CD4-positive, alpha-beta T cell treated with Interleukin-17A for 1 hour (primary cell): ENCODE measurements at regions not wholly inside any gene's neighbourhood (a gene's known extent, or its start where the extent isn't known, plus 50 kb on each side); places are given as distances from the start of the nearest gene placed in this dataset.

ENCODE experiments used
- DNase-seq: peaks from one replicate; pipeline ENCODE4 v3.0.0-alpha.2; 2020

- no peak for DNase-seq
These were observed 254.6 kb downstream of the LY86 start for GRCh38 chr6:6843057-6843627.

DNA sequence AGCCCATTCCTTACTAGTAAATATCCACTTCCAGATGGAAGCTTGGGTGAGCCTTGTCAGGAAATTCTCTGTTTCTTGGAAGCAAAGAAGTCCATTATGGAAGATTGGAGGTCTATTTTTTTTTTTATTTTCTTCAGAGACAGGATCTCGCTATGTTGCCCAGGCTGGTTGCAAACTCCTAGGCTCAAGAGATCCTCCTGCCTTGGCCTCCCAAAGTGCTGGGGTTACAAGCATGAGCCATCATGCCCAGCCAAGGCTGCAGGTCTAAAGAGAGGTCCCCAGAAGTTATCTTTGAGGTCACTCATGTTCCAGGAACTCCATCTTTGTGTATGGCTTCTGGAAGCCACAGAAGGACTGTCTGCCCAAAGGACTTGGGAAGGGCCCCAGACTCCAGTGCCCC, 255.3 kb downstream of the LY86 start:
- no peak for DNase-seq

DNA sequence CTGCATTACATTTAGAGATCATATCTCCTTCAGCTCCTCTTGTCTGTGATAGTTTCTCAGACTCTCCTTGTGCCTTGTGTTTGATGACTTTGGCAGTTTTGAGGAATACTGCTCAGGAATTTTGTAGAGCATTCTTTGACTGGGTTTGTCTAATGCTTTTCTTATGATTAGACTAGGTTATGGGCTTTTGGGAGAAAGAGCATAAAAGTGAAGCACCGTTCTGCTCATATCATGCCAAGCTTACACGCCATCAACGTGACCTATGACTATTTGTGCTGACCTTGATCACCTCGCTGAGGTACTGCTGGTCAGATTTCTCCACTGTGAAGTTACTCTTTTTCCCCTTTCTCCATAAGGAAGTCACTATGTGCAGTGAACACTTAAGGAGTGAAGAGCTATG, 256.0 kb downstream of the LY86 start:
- DNase-seq, result no peak

DNA sequence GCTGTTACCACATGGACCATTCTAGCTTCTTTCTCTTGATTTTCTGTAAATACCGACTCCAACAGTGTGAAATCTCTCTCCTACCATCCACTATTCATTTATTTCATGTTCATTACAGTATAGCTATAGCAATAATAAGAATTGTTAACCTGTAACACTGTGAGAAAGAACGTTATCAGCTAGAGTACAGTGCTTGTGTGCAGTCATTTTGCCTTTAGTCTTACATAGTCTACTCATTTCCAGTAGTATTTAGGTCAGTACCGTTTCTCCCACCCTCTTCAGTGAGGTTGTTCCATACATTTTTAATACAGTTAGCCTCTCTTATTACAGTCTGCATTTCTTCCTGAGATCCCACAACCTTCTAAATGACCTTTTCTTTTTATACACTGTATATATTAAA, 257.1 kb downstream of the LY86 start:
- no peak for DNase-seq

DNA sequence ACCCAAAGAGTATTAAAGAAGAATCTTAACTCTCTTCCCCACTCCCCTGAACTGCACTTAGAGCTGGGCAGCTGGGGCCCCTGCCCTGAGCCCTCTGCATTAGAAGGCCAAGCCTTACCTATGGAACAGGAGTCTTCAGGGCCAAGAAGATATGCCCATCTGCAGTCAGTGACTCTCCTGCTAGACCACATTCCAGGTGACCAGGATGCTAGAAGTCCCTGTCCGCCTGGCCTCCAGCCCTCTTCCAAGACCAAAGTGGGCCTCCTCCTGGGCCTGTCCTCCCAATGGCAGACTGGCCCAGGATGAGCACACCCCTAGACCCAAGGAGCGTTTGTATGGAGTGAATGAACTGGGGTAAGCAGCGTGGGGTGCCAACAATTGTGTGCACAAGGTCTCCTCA, 259.1 kb downstream of the LY86 start:
- DNase-seq, result no peak

GRCh38 chr6:6851059-6851948, 256.5 kb upstream of the RREB1 start:
- DNase-seq, result no peak

- DNase-seq, result no peak
These were observed 255.9 kb upstream of the RREB1 start for GRCh38 chr6:6851949-6852261.

GRCh38 chr6:6856538-6857523, 250.9 kb upstream of the RREB1 start:
- peak; percentile 20 for DNase-seq

GRCh38 chr6:6857528-6857927, 250.2 kb upstream of the RREB1 start:
- no peak for DNase-seq

GRCh38 chr6:6858533-6858982, 249.2 kb upstream of the RREB1 start:
- peak; percentile 5 for DNase-seq

- DNase-seq, result no peak
These were observed 248.7 kb upstream of the RREB1 start for GRCh38 chr6:6859105-6859504.

DNA sequence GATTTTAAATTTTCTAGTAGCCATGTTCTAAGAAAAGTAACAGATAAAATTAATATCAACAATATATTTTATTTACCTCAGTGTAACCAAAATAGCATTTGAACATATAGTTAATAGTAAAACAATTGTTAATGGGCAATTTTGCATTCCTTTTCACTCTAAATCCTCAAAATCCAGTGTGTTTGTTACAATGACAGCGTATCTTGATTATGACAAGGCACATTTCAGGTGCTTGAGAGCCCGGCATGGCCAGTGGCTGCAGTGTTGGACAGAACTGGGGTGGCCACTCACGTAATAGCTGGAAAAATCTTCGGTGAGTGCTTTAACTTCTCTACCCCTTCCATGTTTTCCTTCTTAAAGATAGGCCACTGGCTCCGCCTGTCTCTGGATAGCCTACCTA, 248.0 kb upstream of the RREB1 start:
- DNase-seq, result no peak

DNA sequence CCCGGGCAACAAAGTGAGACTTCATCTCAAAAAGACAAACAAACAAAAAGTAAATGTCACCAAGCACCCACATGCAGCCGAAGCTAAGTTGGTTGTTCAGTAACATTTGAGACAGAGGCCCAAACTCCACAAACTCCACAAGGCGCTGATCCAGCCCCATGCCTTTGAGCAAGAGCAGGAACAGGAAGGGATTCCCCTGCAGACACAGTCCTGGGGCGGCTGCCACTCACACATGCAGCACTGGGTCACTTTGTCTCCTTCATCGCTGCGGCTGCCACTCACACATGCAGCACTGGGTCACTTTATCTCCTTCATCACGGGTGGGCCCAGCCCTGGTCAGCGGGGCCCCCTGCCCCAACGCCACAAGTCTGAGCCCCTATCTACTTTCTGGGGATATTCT, 246.9 kb upstream of the RREB1 start:
- no peak for DNase-seq

GRCh38 chr6:6861351-6861894, 246.3 kb upstream of the RREB1 start:
- DNase-seq, result no peak

GRCh38 chr6:6861995-6862394, 245.8 kb upstream of the RREB1 start:
- no peak for DNase-seq

DNA sequence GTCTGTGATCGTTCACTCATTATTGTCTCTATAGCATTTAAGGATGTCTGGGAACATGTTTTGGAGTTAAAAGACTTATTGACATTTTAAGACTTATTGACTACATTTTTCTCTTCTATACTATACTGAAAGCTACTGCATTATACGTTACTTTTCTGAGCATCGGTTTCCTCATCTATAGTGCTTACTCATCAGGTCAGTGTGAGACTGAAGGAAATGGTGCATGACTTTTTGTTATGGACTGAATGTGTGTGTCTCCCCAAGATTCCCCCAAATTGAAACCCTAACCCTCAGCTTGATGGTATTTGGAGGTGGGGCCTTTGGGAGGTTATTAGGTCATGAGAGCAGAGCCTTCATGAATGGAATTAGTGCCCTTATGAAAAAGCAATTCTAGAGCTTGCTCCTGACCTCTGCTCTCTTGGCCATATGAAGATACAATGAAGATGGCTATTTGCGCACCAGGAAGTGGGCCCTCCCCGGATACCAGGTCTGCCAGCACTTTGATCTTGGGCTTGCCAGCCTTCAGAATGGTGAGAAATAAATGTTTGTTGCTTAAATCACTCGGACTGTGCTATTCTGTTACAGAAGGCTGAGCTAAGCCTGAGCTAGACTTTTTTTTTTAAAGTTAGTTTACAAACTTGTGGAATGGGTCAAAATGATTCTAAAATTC, 243.7 kb upstream of the RREB1 start:
- no peak for DNase-seq

GRCh38 chr6:6865611-6866010, 242.2 kb upstream of the RREB1 start:
- DNase-seq, result no peak

DNA sequence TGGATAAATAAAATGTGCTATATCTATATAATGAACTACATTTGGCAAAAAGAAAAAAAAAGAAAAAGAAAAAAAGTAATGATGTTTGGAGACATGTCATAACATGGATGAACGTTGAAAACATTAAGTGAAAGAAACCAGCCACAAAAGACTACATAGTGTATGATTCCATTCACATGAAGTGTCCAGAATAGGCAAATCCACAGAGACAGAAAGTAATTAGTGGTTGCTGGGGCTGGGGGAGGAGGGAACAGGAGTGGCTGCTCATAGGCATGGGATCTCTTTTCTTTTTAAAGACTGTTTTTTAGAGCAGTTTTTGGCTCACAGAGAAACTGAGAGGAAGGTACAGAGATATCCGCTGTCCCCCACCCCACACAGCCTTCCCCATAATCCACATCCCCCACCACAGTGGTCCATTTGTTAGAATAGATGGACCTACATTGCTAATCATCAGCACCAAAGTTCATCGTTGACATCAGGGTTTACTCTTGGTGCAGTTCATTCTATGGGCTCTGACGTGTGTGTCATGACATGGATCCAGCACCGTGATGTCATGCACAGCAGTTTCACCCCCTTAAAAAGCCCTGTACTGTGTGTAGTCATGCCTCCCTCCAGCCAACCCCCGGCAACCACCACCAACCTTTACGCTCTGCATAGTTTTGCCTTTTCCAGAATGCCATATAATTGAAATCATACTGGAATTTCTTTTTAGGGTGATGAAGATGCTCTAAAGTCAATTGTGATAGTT, 240.9 kb upstream of the RREB1 start:
- no peak for DNase-seq

GRCh38 chr6:6867404-6867799, 240.4 kb upstream of the RREB1 start:
- no peak for DNase-seq

DNA sequence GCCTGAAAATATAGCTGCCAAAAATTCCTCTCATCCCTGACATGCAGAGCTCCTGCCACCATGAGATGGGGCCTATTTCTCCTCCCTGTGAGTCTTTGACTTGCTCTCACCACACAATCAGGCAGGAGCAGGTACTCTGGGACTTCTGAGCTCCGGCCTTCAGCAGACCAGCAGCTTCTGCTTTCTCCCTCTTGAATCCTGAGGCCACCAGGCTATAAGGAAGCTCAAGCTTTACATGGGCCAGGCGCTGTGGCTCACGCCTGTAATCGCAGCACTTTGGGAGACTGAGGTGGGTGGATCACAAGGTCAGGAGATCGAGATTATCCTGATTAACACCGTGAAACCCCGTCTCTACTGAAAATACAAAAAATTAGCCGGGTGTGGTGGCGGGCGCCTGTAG, 238.7 kb upstream of the RREB1 start:
- no peak for DNase-seq

- no peak for DNase-seq
These were observed 236.8 kb upstream of the RREB1 start for GRCh38 chr6:6870921-6871320.
